NCI-H2081 (cell line): ENCODE measurements at regions not wholly inside any gene's neighbourhood (a gene's known extent, or its start where the extent isn't known, plus 50 kb on each side); places are given as distances from the start of the nearest gene placed in this dataset.
"Not testable (repeated sequence)": the region's sequence is repeated elsewhere in the genome, so short reads cannot be mapped to it uniquely, and the experiment has no call there.

Experiments used
- DNase-seq, 2 experiments: peaks; one replicate each; lab custom pipeline; 2025; lab: John Stamatoyannopoulos, UW

DNA sequence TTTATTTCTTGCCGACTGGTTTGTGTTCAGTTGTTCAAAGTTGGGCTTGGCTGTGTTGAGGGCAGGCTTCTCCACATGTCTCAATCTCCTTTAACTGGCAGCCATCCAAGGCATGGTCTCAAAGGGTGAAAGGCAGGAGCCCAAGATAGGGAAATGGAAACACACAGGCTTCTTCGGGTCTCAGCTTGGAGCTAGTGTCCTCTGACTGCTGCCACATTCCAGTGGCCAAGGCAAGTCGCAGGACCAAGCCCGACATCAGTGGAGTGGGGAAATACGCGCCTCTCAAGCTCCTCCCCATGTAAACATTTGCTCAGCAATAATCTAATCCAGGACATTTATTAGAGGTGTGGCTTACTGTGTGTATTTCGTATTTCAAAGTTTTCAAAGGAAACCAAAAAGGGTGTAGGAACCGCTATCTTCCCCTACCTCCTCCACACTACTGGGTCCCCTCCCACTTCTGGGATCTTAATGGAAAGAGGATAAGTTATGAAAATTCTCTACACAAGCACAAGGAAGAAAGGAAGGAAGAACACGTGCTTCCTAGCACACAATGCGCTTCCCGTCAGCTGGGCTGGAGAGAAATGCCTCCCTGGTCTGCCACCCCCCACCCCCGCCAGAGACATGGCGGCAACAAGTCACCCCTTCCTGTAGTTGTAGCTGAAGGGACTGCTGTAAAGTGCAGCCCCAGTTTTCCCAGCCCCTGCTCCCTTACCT is 181.7 kb downstream of the FAM43A start:
- DNase-seq: no peak

DNA sequence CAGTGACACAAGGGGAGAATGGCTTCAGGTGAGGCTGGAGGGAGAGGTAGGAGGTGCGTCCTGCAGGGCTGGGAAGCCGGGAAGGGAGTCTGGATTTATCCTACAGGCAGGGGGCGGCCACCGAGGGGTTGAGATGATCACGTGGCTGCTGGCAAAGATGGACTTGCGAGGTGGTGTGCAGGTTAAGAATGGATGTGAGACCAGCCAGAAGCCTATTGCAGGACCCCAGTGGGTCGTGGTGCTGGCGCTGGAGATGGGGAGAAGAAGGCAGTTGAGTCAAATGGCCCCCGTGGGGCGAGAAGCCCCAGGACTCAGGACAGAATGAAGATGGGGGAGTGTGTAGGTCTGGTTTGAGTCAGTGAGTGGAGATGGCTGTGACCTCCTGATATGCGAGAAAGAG is 183.1 kb downstream of the FAM43A start:
- DNase-seq: no peak

DNA sequence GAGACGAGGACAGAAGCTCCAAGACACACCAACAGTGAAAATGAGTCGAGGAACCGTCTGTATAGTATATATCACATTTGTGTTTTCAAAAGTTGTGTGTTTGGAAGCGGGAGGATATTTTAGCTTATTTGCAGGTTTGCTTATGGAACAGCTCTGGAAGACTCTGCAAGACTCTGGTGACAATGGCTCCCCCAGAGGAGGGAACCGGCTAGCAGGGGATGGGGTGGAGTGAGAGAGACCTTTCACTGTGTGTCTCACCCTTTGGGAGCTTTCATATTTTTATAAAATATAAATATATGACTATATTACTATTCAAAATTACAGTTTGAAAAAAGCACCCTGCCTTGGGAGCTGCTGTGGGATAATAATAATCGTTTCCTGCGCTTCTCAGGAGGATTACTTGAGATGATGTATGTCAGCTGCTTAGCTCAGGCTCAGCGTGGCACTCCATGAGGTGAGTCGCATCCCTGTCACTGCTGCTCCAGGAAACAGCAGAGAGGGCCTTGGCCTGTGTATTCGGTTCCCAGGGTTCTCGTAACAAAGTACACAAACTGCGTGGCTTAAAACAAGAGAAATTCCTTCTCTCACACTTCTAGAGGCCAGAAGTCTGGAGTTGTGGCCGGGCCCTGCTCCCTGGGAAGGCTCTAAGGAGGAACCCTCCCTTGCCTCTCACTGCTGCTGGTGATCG is 183.9 kb downstream of the FAM43A start:
- no peak for DNase-seq

DNA sequence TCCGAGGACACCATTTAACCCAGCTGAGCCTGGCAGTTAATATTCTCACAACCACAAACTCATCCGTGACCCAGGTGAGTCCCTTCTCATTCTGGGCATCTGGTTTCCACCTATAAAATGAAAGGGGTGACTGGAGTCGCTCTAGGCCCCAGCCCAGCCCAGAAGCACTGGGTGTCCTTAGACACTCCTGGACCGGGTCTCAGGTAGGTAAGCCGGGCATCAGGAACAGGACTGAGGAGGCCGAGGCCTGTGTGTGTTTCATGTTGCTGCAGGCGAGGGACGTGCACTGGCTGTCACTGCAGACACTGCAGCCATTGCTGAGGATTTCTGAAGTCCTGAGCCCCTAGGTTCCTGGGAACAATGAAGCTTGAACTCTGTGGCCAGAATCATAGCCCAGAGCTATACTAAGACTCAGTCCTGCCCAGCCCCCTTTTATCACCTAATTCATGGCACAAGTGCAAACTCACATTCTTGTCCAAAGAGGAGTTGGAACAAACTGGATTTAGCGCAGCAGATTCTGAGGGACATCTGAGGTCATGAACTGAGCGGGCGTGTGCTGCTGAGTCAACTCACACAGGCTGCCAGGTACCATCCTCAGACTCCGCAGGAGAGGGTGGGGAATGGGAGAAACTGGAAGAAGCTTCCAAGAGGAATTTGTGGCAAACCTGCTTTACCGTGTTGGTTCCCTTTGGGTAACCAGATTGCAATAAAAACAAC is 184.9 kb downstream of the FAM43A start:
- peak; percentile 15 to 41 for DNase-seq

DNA sequence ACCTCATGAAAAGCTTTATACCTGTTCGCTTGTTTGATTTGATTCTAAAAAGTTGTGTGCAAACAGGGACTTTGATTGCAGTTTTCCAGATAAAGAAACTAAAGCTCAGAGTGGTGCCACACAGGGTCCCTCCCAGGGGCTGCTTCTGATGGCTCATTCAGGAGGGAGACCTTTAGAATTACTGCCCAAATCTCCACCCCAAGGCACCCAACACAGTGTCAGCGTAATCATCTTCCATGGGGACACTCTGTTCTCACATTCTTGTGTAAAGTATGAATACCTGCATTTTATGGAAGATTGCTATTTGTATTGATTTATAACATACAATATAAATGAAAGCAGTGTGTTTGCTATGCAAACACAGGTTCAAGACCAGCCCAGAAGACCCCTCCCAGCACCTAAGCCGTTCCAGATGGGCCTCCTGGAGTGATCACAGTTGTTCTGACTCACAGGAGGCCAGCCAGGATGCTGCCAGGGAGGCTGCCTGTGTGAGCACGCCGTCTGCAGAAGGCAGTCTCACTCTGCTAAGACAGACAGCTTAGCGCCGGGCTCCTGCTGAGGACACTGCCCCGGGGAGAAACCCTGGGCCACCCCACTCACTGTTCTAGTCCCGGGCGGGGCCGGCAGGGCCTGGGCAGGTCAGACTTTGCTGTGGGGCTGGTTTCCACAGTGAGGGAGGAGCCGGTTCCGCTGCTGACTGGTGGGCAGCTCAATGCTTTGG is 185.6 kb downstream of the FAM43A start:
- peak; percentile 90 to 97 for DNase-seq

DNA sequence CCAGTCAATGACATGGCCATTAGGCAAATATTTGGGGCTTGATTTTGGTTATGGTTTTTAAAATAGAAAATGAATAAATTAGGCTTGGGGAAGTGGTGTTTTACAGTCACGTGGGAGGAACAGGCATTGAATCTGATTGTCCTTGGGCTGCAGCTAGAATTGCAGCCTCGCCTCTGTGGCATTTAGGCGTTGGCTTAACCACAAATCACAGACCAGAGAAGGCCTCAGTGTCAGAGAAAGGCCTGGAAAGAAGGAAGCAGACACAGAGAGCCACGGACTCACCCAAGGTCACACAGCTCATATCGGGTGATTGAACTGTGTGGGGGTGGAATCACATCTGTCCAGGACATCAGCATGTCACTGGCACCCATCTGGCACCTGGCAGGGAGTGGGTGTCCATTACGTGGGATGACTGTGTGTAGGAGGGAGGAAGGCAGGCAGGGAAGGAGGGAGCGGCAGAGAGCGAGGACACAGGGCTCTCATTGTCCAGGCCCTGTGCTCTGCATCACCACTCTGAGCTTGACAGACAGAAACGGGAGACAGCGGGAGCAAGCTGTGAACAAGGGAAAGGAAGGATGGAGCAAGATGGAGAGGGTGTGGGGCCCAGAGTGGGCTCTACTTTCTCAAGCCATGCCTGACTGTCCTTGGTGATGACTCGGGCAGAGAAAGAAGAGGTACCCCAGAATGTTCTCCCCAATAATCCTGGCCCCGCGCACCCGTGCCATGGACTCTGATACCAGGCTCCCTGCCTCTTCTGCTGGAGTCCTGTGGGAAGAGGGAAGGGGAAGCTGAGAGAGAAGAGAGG is 186.4 kb downstream of the FAM43A start:
- no peak for DNase-seq

DNA sequence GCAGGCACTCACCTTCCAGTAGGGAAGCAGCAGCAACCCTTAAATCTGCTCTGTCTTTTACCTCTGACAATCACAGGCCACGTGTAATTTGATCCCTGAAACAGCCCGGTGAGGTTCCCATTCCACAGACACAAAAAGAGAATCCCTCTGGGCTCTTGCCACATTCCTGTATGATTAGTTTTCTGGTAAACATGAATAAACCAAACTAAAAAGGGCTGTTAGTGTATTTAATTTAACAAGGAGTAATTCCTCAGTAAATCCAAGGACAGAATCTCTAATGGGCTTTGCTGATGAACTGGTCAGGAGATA is 186.9 kb downstream of the FAM43A start:
- no peak for DNase-seq

DNA sequence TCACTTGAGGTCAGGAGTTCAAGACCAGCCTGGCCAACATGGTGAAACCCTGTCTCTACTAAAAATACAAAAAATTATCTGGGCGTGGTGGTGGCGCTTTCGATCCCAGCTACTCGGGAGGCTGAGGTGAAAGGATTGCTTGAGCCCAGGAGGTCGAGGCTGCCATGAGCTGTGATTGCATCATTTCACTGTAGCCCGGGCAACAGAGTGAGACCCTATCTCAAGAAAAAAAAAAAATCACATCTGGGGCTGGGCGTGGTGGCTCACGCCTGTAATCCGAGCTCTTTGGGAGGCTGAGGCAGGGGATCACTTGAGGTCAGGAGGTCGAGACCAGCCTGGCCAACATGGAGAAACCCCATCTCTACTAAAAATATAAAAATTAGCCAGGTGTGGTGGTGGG is 187.8 kb downstream of the FAM43A start:
- DNase-seq: not testable (repeated sequence)

DNA sequence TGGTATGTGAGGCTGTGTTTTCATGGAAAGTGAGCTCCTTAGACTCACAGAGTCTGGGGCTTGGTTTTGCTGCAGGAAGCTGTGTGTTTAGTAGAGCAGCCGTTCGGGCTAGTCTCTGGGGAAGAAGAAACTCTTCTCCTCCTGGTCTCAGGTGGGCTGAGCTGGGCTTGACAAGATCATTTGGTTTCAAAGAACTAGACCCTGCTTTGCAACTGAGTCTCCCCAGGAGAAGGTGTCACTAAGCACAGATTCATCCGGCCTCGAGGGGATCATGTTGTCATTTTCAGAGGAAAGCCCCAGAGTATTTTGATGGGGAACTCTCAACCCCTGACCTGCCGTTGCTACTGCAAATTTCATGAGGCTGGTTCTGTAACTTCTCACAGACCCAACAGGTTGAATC is 188.5 kb downstream of the FAM43A start:
- no peak for DNase-seq

DNA sequence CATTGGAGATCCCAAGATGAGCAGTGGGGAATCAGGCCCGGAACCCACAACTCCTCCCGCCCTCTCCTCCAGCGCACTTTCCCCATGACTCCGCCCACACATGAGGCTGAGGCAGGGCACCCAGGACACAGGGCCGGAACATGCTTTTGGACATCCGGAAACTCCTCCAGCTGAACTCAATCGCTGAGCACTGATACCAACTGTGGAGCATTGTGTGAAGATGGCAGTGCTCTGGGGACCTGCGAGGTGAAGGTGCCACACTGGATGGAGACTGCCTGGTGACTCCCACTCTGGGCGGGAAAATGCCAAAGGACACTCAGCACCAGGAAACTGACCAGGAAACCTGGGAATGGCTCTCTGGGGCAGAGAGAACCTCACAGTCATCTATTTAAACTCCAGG is 189.1 kb downstream of the FAM43A start:
- DNase-seq: no peak

DNA sequence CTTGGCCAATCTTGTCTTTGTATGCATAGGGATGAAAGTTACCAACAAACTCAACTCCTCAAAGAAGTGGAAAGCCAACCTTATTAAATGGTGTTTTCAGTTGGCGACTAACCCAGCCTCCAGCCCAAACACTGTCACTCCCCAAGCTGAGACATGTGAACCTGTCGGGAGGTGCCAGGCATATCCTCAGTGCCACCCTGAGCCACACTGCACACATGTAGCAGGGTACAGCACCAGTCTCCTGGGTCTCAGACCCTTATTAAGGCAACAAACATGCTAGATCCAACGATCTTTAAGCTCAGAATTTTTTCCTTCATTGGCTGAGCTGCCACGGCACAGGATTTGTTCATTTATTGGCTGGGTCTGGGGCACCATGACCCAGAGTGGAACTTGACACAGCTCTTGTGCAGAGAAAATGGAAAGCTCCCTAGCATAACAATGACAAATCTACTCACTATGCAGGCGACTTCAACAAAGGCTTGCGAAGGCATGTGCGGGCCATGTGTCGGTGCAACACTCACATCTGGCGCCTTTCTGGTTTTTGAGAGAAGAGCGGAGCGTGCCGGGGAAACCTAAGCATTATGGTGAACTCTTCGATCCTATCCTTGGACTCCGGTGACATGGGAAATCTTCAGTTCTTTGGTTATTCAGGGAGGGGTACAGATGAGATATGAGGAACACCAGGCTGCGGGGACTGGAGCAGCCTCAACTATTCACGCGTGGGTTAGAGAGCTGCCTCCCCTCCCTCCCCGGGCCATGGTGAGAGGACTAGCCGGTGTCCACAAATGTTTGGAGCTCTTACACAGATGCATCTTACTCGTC is 190.1 kb downstream of the FAM43A start:
- DNase-seq: no peak

DNA sequence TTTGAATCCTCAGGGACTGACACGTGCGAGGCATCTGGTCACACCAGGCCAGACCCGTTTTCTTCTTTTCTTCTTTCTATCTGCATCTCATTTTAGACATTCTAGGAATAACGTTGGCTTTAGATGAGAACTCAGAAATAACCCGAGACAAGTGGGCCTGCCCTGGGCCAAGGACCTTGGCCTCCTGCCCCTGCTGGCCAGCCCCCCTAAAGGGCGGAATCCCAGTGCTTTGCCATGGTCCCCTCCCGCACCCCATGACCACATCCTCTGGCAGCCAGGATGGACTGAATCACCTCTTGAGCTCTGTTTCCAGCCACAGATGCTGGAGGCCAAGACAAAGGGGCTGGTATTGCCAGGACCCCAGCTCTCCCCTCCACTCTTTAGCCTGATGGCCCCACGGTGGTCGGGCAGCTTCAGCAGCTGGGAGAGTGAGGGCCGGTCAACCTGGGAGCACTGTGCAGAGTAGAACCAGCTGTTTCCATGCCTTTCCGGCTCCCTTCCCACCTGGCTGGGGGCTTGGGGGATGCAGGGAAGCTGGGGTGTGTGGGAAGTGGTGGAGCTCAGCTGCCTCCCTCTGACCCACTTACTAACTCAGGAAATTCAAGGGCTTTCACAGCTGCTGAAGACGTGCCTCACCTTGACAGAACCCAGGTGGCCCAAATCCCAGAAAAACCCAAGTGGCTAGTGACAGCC is 190.9 kb downstream of the FAM43A start:
- no peak for DNase-seq

DNA sequence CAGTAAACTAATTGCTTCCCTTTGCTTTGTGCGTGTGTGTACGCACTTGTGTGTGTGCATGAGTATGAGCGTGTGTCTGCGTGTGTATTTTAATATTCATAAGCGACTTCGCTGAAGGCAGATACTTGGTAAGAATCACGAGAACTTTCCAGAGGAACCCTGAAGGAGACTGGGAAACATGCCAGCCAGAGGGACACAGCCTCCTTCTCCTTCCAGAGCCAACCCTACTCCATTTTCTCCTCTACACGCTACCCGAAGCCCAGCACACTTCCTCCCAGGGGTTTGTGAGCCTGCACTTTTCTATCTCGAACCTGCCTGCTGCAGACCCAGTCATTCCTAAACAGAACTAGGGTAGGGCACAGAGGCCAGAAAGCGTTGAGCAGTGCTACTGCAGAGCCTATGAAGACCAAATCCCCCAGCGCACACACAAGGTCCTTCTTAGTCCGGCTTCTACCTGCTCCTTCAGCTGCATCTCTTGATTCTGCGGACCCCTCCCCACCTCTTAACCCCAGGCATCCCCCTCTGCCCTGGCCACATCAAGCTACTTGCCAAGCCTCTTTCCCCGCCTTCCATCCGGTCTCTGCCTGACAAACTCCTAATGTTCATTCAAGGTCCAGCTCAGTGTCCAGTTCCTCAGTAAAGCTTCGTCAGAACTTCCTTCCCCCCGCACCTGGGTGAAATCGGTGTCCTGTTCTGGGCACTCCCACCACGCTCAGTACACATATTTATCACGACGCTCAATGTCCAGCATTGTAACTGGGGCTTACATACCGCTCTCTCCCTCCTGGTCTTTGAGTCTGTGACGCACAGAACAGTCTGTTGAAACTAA is 191.8 kb downstream of the FAM43A start:
- DNase-seq: no peak

DNA sequence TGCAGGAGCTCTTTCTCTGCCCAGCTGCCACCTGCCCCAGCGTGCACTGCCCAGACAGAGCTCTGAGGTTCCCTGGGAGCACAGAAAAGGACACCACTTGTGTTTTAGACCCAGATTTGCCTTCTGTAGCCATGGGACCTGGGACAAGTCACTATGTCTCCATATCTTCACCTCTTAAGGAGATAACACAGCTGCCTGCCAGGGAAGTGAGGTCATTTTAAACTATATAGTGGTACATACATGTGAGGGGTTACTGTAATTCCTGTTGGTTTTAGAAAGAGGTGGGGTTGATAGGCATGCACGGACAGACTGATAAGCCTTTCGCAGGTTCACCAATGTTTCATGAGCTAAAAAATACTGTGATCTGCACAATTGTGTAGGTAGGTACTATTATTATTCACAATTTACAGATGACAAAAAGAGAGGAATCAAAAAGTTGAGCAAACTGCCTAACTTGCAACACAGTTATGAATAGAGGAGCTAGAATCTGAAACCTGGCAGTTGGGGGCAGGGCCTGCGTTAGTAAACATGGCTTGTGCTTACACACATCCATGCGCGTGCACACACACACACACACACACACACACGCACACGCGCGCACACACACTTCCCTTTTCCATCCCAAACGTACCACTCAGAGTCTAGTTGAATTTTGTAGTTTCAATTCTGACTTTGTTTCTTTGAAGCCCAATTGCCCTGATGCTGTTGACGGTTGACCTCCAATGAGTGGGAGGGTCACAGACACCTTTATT is 193.6 kb downstream of the FAM43A start:
- no peak for DNase-seq

DNA sequence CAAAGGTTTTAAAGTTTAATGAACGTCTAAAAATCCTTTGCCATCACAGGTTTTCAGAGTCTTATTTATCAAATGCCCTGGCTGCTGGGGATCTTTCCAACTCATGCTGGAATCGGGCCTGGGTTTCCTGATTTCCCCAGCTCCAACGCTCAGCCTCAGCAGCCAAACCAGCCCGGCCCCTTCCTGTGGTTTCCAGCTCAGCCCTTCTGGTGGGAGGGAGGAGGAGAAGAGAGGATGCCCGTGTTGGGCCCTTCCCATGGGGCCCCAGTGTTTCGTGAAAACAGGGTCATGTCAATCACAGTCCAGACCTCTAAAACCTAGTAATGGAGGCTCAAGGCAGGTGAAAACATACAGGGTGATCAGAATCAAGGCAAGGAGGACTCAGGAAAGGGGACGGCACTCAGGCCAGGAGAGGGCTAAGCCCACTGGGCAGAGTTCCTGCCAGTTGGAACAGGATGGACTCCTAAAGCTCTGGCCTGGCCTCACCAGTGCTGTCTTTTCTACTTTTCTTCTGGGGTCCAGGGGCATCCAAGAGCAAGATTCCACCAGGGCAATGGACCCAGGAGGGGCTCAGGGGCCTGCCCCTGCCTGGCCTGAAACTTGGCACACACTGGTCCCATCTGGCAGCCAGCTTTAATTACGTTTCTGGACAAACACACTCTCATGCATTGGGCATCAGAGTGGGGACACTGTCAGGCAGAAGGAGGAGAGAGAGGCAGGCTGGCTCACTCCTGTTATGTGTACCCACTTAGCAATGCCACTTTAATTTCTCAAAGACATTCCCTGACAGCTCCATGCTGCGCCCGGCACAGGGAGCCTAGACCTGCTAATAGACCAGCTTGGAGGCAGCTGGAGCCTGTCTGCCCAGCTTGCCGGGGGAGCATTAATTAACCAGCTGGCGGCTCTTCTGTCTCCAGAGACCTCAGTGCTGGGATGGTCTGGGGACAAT is 194.6 kb downstream of the FAM43A start:
- peak; percentile 28 to 48 for DNase-seq

DNA sequence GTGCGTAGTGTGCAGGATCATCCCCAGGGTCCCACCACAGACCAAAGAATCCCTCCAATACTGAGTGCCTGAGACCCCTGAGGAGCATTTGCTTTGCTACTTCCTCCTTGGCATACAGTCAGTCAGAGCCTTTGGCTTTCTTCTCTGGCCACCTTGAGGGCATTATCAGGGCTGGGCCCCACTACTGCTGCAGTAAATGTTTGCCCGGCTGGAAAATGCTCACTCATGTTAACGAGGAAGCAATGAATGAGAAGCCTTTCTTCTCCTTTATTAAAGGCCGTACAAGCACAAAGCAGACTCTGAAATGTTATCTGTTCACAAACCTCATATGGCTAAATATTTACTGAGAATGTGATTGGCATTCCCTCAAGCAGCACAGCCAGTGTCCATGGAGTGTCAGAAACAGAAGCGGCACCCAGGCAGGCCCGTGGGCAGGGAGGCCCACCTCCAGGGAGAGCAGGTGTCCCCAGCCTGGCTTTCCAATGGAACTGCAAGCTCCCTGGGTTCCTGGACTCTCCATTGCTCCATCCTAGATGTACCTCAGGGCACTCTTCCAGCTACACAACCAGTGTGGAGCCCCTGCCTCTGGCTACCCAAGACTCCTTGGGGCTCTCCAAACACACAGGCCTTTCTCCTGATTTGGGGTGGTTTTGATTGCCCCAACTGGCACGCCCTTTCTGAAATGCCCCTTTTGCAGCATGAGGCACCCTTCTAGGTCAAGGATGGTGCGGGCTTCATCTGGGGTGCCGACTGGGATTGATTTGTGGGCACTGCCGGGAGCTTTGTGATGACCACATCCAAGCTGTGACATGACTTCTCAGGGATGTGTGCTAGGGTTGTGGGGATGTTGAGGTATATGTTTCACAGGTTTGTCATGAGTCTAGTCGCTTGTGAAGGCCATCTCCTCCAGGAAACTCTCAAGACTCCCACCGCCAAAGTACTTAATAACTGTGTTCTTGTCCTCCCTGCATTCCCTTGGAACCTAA is 195.6 kb downstream of the FAM43A start:
- DNase-seq: peak in 1 of 2 experiments; percentile 48
